Adrenal gland (tissue), 9 donors: ENCODE measurements at regions not wholly inside any gene's neighbourhood (a gene's known extent, or its start where the extent isn't known, plus 50 kb on each side); places are given as distances from the start of the nearest gene placed in this dataset.

Source experiments
- DNase-seq, 7 donors: peaks; one replicate each; pipeline ENCODE4 v3.0.0-alpha.2; 2019 to 2020
- H3K27ac ChIP-seq, 5 donors: fragments of 200-600 bp; sonication (generic) in 4 of 5; 1 replicate in 3 of 5; 2 replicates in 2 of 5; pipeline versions ENCODE4 v1.5.1 to v1.8.0; 2016 to 2020; ENCODE audit warnings: mild to moderate bottlenecking in 1 of 5
- H3K27me3 ChIP-seq: fragments of 200-600 bp; 2 replicates; pipeline ENCODE4 v1.8.0; 2021
- H3K36me3 ChIP-seq, 2 donors: fragments of 200-600 bp; replicated peaks in 1 of 2; 1 replicate in 1 of 2; 2 replicates in 1 of 2; pipeline versions ENCODE4 v1.5.1 to v1.8.0; 2018 to 2022
- H3K4me1 ChIP-seq, 2 donors: fragments of 200-600 bp; replicated peaks in 1 of 2; 1 replicate in 1 of 2; 2 replicates in 1 of 2; pipeline versions ENCODE4 v1.5.1 to v1.8.0; 2018 to 2021
- H3K4me3 ChIP-seq, 4 donors: fragments of 200-600 bp; sonication (generic) in 3 of 4; one replicate each; pipeline ENCODE4 v1.5.1; 2016 to 2018
- H3K9me3 ChIP-seq, 3 donors: fragments of 200-600 bp; sonication (generic) in 1 of 3; replicated peaks in 1 of 3; 1 replicate in 2 of 3; 2 replicates in 1 of 3; pipeline versions ENCODE4 v1.5.1 to v1.8.0; 2016 to 2021
- POLR2A ChIP-seq, 2 donors: fragments of 450-650 bp; IDR thresholded peaks; one replicate each; pipeline ENCODE4 v1.6.1; 2017; ENCODE audit warnings: antibody characterized with exemption in 2 of 2, mild to moderate bottlenecking in 2 of 2, moderate library complexity in 1 of 2
- WGBS, 4 donors: extraction: QIAGEN DNeasy Blood & Tissue Kit in 2 of 4; methylation state at CpG; one replicate each; pipeline versions ENCODE4 v1.1.5 to v1.1.7; 2013 to 2017; 5-methylcytosine and 5-hydroxymethylcytosine counted together
- intact Hi-C, 2 donors: fragments of 100-400 bp; cut with DNase I; formaldehyde crosslinking; loops; one replicate each; pipeline versions ENCODE4 v1.14.1 to v1.15.0; 2022 to 2023
- TF ChIP-seq, protein P1 (sequence below), 6 experiments: fragments of 450-650 bp in 4 of 6; fragments of 200-600 bp in 2 of 6; sonication (generic) in 1 of 6; IDR thresholded peaks; 1 replicate in 5 of 6; 2 replicates in 1 of 6; pipeline versions ENCODE4 v1.5.1 to v1.8.0; 2016 to 2021; ENCODE audit warnings: antibody characterized with exemption in 6 of 6, mild to moderate bottlenecking in 2 of 6, moderate library complexity in 1 of 6
- donor health status: healthy with polysubstance abuse.
- donor health status: Bipolar disorder and iron deficiency.
- donor health status: DM: yes; HTN: yes; CAD: no.
- donor health status: DM: no; HTN: no; CAD: no.
- donor health status: DM: no; HTN: no; CAD: no.

DNA sequence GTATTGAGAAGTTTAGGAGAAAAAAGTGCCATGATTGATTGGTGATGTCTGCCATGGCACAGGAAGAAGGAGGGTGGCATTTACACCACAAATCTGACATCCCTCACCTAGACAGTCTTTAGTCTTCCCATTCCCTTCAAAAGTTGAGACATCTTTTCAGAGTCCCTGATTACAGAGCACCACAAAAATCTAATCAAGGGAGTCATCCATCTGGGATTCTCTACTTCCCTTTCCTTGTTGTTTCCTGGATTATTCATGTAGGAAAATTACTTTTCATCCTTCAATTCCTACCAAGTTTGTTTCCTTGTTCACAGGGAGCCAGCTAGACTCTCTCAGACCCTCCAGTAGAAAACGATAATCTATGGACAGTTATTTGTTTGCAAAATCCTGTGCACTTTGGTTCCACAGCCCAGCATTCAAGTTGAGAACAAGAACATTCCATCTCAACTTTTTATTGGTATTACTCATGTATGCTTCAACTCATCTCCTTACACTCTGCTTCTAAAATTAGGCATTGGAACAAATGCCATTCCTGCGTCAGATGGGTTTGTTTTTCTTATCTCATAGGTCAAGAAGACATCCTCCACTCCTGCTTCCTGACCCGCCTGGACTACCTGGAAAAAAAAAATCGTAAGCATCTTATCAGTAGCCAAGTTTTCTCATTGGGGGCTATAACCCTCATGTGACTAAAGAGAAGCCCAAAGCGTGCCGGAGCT is 259.9 kb downstream of the FOXO1 start:
- peaks cover 17 to 21% of the 10 kb centered on the region in 2 donors for H3K4me1 ChIP-seq
- H3K4me3 ChIP-seq: no peak overlapping the region
- 54 to 65% (median 60%) methylated on average over 6 of the region's 6 CpGs for WGBS, 4 donors
- H3K9me3 ChIP-seq: no peaks in the 10 kb centered on the region
- peak overlapping the region in 2 of 5 donors; percentile 41 to 51 for H3K27ac ChIP-seq
- intact Hi-C loops: no loop called here
- no peaks in the 10 kb centered on the region for H3K27me3 ChIP-seq
- H3K36me3 ChIP-seq: no peaks in the 10 kb centered on the region
- TF ChIP-seq, protein P1, sequence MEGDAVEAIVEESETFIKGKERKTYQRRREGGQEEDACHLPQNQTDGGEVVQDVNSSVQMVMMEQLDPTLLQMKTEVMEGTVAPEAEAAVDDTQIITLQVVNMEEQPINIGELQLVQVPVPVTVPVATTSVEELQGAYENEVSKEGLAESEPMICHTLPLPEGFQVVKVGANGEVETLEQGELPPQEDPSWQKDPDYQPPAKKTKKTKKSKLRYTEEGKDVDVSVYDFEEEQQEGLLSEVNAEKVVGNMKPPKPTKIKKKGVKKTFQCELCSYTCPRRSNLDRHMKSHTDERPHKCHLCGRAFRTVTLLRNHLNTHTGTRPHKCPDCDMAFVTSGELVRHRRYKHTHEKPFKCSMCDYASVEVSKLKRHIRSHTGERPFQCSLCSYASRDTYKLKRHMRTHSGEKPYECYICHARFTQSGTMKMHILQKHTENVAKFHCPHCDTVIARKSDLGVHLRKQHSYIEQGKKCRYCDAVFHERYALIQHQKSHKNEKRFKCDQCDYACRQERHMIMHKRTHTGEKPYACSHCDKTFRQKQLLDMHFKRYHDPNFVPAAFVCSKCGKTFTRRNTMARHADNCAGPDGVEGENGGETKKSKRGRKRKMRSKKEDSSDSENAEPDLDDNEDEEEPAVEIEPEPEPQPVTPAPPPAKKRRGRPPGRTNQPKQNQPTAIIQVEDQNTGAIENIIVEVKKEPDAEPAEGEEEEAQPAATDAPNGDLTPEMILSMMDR (IDR thresholded peaks at IDR 0.05): no peak
- TF ChIP-seq POLR2A (IDR thresholded peaks at IDR 0.05): no peak
- DNase-seq: peak in 1 of 7 donors; percentile 8

GRCh38 chr13:40407567-40407966 is 258.9 kb downstream of the FOXO1 start:
- 94 to 99% (median 96%) methylated on average over 3 of the region's 3 CpGs for WGBS, 4 donors
- H3K9me3 ChIP-seq: no peaks in the 10 kb centered on the region
- no peak overlapping the region for H3K27ac ChIP-seq
- H3K36me3 ChIP-seq: no peaks in the 10 kb centered on the region
- intact Hi-C loops: no loop called here
- DNase-seq: no peak
- TF ChIP-seq POLR2A (IDR thresholded peaks at IDR 0.05): no peak
- TF ChIP-seq, protein P1 (IDR thresholded peaks at IDR 0.05): no peak
- H3K4me3 ChIP-seq: no peak overlapping the region
- H3K4me1 ChIP-seq: peaks cover 10 to 11% of the 10 kb centered on the region in 2 donors
- H3K27me3 ChIP-seq: no peaks in the 10 kb centered on the region

- Histone ChIP-seq H3K9me3 (no peaks in the 10 kb centered on the region), H3K4me1 (peaks cover 0 to under 1% of the 10 kb centered on the region in 2 donors), H3K36me3 (no peaks in the 10 kb centered on the region), H3K27ac (no peak overlapping the region), H3K4me3 (no peak overlapping the region), H3K27me3 (no peaks in the 10 kb centered on the region)
- TF ChIP-seq POLR2A (IDR thresholded peaks at IDR 0.05): no peak
- TF ChIP-seq, protein P1 (IDR thresholded peaks at IDR 0.05): no peak
- WGBS, 4 donors: 83 to 90% (median 85%) methylated on average over 5 of the region's 5 CpGs
- no peak for DNase-seq
- intact Hi-C loops: no loop called here
These were observed 257.8 kb downstream of the FOXO1 start for GRCh38 chr13:40408602-40409001.

DNA sequence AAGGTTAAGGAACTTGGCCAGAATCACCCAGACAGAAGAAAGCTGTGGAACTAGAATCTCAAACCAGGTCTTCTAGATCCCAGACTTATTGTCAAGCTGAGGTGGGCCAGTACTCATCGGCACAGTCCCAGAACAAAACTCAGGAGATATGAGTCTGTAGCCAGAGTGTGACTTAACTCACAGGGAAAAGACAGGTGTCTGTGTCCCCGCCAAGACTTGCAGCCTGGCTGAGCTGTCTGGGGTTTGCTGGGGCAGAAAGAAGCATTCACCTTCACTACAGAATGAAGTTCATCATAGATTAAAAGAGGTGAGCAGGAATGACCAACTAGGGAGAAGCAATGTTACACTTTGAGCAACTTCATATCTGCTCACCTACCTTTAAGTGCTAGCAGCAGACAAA is 257.2 kb downstream of the FOXO1 start:
- 94 to 98% (median 95%) methylated on average over 2 of the region's 2 CpGs for WGBS, 4 donors
- intact Hi-C loops: no loop called here
- no peaks in the 10 kb centered on the region for H3K4me1 ChIP-seq
- no peaks in the 10 kb centered on the region for H3K9me3 ChIP-seq
- DNase-seq: no peak
- peak overlapping the region in 2 of 5 donors; percentile 24 to 27 for H3K27ac ChIP-seq
- no peak overlapping the region for H3K4me3 ChIP-seq
- H3K36me3 ChIP-seq: no peaks in the 10 kb centered on the region
- TF ChIP-seq, protein P1 (IDR thresholded peaks at IDR 0.05): no peak
- no peak for TF ChIP-seq POLR2A (IDR thresholded peaks at IDR 0.05)
- no peaks in the 10 kb centered on the region for H3K27me3 ChIP-seq
